HG03175 (cell line): ENCODE measurements at regions not wholly inside any gene's neighbourhood (a gene's known extent, or its start where the extent isn't known, plus 50 kb on each side); places are given as distances from the start of the nearest gene placed in this dataset.
"Not testable (repeated sequence)": the region's sequence is repeated elsewhere in the genome, so short reads cannot be mapped to it uniquely, and the experiment has no call there.

Experiments used
- ATAC-seq: cut with Tn5 transposase; IDR thresholded peaks from one replicate; pipeline ENCODE4 v1.9.1; 2021; ENCODE audit warnings: mild to moderate bottlenecking, moderate library complexity; ENCODE audit not compliant: unreplicated experiment

GRCh38 chr1:227417756-227418480, 99.6 kb upstream of the CDC42BPA start:
- ATAC-seq: no peak

GRCh38 chr1:227416156-227416830, 98.0 kb upstream of the CDC42BPA start:
- ATAC-seq: no peak

- no peak for ATAC-seq
These were observed 97.0 kb upstream of the CDC42BPA start for GRCh38 chr1:227415115-227415790.

- no peak for ATAC-seq
These were observed 92.8 kb upstream of the CDC42BPA start for GRCh38 chr1:227411066-227411465.

GRCh38 chr1:227406332-227406731, 88.0 kb upstream of the CDC42BPA start:
- ATAC-seq: not testable (repeated sequence)

GRCh38 chr1:227403535-227403934, 85.2 kb upstream of the CDC42BPA start:
- no peak for ATAC-seq

GRCh38 chr1:227401562-227402342, 83.5 kb upstream of the CDC42BPA start:
- ATAC-seq: no peak

GRCh38 chr1:227399152-227399730, 80.9 kb upstream of the CDC42BPA start:
- ATAC-seq: no peak

GRCh38 chr1:227397354-227397978, 79.2 kb upstream of the CDC42BPA start:
- ATAC-seq: no peak

GRCh38 chr1:227396539-227397353, 78.5 kb upstream of the CDC42BPA start:
- ATAC-seq: no peak

- ATAC-seq: no peak
These were observed 77.2 kb upstream of the CDC42BPA start for GRCh38 chr1:227395426-227396028.

GRCh38 chr1:227392984-227393764, 74.9 kb upstream of the CDC42BPA start:
- ATAC-seq: no peak

- ATAC-seq: no peak
These were observed 73.6 kb upstream of the CDC42BPA start for GRCh38 chr1:227391879-227392278.

GRCh38 chr1:227391211-227391610, 72.9 kb upstream of the CDC42BPA start:
- ATAC-seq: no peak

- no peak for ATAC-seq
These were observed 72.2 kb upstream of the CDC42BPA start for GRCh38 chr1:227390525-227390924.

GRCh38 chr1:227388214-227389168, 70.2 kb upstream of the CDC42BPA start:
- no peak for ATAC-seq

GRCh38 chr1:227379555-227379892, 61.2 kb upstream of the CDC42BPA start:
- no peak for ATAC-seq
